Body of pancreas (tissue), 4 donors: ENCODE measurements at regions not wholly inside any gene's neighbourhood (a gene's known extent, or its start where the extent isn't known, plus 50 kb on each side); places are given as distances from the start of the nearest gene placed in this dataset.

Source experiments
- ATAC-seq: fragments of 150-250 bp; one replicate; pipeline ENCODE4 v1.9.1; 2016
- DNase-seq, 4 donors: peaks; one replicate each; pipeline ENCODE4 v3.0.0-alpha.2; 2019
- H3K27ac ChIP-seq, 4 donors: fragments of 200-600 bp; sonication (generic); 1 replicate in 3 of 4; 2 replicates in 1 of 4; pipeline versions ENCODE4 v1.5.1 to v1.6.1; 2016 to 2019; ENCODE audit warnings: mild to moderate bottlenecking in 1 of 4, mixed read lengths in 1 of 4, moderate library complexity in 1 of 4
- H3K27me3 ChIP-seq, 2 donors: fragments of 200-600 bp; sonication (generic); one replicate each; pipeline ENCODE4 v1.6.0; 2016; ENCODE audit warnings: mild to moderate bottlenecking in 1 of 2
- H3K36me3 ChIP-seq, 2 donors: fragments of 200-600 bp; sonication (generic); replicated peaks in 1 of 2; 2 replicates each; pipeline ENCODE4 v1.5.1; 2016; ENCODE audit warnings: low read depth in 2 of 2; ENCODE audit not compliant: insufficient read depth in 1 of 2
- H3K4me1 ChIP-seq: fragments of 200-600 bp; sonication (generic); one replicate; pipeline ENCODE4 v1.6.0; 2016
- H3K4me3 ChIP-seq, 2 donors: fragments of 200-600 bp; sonication (generic); 1 replicate in 1 of 2; 2 replicates in 1 of 2; pipeline ENCODE4 v1.5.1; 2016 to 2019
- H3K9me3 ChIP-seq, 3 donors: fragments of 200-600 bp; sonication (generic); 1 replicate in 2 of 3; 2 replicates in 1 of 3; pipeline ENCODE4 v1.5.1; 2016
- POLR2A ChIP-seq, 3 donors: fragments of 450-650 bp; IDR thresholded peaks; one replicate each; pipeline ENCODE4 v1.6.1; 2016; ENCODE audit warnings: antibody characterized with exemption in 3 of 3, mild to moderate bottlenecking in 2 of 3
- WGBS, 2 donors: methylation state at CpG; one replicate each; pipeline ENCODE4 v1.1.5; 2017; 5-methylcytosine and 5-hydroxymethylcytosine counted together
- intact Hi-C: fragments of 100-400 bp; cut with DNase I; formaldehyde crosslinking; loops from one replicate; pipeline ENCODE4 v1.15.1; 2023
- TF ChIP-seq, protein P1 (sequence below), 7 experiments: fragments of 450-650 bp in 4 of 7; fragments of 200-600 bp in 3 of 7; sonication (generic) in 3 of 7; IDR thresholded peaks; one replicate each; pipeline ENCODE4 v1.5.1; 2016 to 2019; ENCODE audit warnings: antibody characterized with exemption in 7 of 7

DNA sequence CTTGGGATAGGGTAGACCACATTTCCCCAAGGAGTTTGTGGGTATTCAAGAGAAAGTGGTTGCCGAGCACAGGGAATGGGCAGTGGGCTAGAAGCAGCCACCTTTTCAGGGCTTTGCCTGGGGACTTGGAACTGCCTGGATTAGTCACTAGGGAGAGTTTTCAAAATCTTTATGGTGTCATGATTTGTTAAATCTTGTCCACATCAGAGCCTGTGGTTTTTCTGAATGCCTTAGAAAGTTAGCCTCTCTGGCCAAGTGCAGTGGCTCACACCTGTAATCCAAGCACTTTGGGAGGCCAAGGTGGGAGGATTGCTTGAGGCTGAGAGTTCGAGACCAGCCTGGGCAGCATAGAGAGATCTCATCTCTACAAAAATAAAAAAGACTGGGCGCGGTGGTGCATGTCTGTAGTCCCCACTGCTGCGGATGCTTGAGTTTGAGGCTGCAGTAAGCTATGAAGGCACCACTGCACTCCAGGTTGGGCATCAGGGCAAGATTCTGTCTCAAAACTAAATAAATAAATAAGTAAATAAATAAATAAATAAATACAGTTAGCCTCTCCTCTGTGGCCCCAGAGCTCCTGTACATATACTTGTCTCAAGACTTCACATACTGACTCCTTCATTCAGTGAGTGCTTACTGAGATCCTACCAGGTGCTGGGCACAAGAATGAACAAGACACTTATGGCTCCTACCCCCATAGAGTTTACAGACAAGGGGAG lies 76.3 kb upstream of the HNF1B start:
- H3K9me3 ChIP-seq: no peaks in the 10 kb centered on the region
- intact Hi-C loops: no loop called here
- no peaks in the 10 kb centered on the region for H3K4me1 ChIP-seq
- H3K27me3 ChIP-seq: no peaks in the 10 kb centered on the region
- H3K36me3 ChIP-seq: no peaks in the 10 kb centered on the region
- H3K27ac ChIP-seq: no peak overlapping the region
- no peak overlapping the region for H3K4me3 ChIP-seq
- 93 to 96% methylated on average over 4 to 5 of the region's 5 CpGs for WGBS, 2 donors
- DNase-seq: no peak
- TF ChIP-seq, protein P1, sequence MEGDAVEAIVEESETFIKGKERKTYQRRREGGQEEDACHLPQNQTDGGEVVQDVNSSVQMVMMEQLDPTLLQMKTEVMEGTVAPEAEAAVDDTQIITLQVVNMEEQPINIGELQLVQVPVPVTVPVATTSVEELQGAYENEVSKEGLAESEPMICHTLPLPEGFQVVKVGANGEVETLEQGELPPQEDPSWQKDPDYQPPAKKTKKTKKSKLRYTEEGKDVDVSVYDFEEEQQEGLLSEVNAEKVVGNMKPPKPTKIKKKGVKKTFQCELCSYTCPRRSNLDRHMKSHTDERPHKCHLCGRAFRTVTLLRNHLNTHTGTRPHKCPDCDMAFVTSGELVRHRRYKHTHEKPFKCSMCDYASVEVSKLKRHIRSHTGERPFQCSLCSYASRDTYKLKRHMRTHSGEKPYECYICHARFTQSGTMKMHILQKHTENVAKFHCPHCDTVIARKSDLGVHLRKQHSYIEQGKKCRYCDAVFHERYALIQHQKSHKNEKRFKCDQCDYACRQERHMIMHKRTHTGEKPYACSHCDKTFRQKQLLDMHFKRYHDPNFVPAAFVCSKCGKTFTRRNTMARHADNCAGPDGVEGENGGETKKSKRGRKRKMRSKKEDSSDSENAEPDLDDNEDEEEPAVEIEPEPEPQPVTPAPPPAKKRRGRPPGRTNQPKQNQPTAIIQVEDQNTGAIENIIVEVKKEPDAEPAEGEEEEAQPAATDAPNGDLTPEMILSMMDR (IDR thresholded peaks at IDR 0.05): no peak
- no peak for TF ChIP-seq POLR2A (IDR thresholded peaks at IDR 0.05)
- ATAC-seq: no peak

DNA sequence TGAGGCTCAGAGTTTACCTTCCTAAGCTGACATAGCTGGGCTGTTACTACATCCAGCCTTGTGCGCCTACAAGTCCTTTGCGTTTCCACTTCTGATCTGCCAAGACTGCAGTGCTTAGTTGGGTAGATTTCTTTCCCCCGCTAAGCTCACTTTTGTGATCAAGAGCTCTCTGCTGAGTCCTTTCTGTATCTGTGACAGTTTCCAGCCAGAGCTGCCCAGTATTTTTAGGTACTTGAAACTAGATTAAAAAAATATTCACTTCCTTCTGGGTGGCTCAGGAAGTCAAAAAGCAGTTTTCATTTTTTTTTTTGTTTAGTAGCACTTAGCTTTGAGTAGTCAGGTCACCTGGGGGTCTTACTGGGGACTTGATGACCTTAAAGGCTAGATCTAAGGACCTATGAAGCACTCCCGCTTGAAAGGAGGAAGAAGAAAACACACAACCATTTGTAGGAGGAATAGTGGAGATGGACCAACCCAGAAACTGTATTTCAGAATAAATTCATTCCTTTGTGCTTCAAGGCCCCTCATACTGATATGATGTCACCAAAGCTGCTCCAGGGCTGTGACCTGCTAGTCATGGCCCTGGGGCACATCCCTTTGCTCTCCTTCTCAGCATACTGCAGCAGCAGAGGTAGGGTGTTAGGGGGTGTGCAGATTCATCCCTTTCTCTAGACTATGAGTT lies 75.6 kb upstream of the HNF1B start:
- ATAC-seq: no peak
- no peaks in the 10 kb centered on the region for H3K27me3 ChIP-seq
- no peaks in the 10 kb centered on the region for H3K36me3 ChIP-seq
- DNase-seq: no peak
- H3K27ac ChIP-seq: no peak overlapping the region
- H3K4me1 ChIP-seq: no peaks in the 10 kb centered on the region
- H3K4me3 ChIP-seq: no peak overlapping the region
- no peaks in the 10 kb centered on the region for H3K9me3 ChIP-seq
- 52 to 72% methylated on average over 4 of the region's 4 CpGs for WGBS, 2 donors
- TF ChIP-seq, protein P1 (IDR thresholded peaks at IDR 0.05): no peak
- no peak for TF ChIP-seq POLR2A (IDR thresholded peaks at IDR 0.05)
- intact Hi-C loops: no loop called here

GRCh38 chr17:37818689-37819088 lies 73.8 kb upstream of the HNF1B start:
- ATAC-seq (peak; percentile 80), DNase-seq (peak; percentile 65 to 82 (median 76))
- H3K9me3 ChIP-seq: no peaks in the 10 kb centered on the region
- no peaks in the 10 kb centered on the region for H3K36me3 ChIP-seq
- no peak for TF ChIP-seq POLR2A (IDR thresholded peaks at IDR 0.05)
- TF ChIP-seq, protein P1 (IDR thresholded peaks at IDR 0.05): no peak
- WGBS, 2 donors: 11 to 30% methylated on average over 1 to 3 of the region's 3 CpGs
- H3K27me3 ChIP-seq: no peaks in the 10 kb centered on the region
- intact Hi-C loops: no loop called here
- H3K27ac ChIP-seq: no peak overlapping the region
- no peaks in the 10 kb centered on the region for H3K4me1 ChIP-seq
- H3K4me3 ChIP-seq: no peak overlapping the region

DNA sequence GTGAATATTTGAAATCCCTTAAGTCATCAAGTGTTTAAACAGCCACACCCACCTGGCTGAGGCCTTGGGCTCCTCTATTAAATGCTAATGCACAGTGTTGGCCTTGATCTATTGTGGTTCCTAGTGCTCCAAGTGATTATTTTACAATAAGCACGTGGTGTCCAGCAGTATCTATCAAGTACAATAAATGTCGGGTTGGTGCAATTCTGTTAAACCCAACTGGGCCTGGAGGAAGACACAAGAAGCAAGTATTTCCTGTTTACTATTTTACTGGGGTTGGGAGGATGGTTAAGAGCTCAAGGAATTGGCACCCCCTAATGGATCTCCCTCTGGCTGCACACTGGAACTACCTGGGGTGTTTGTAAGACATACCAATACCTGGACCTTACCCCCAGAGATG lies 72.1 kb upstream of the HNF1B start:
- intact Hi-C loops: no loop called here
- Histone ChIP-seq H3K9me3 (no peaks in the 10 kb centered on the region), H3K27ac (no peak overlapping the region), H3K4me3 (no peak overlapping the region), H3K4me1 (no peaks in the 10 kb centered on the region), H3K27me3 (no peaks in the 10 kb centered on the region), H3K36me3 (no peaks in the 10 kb centered on the region)
- no peak for TF ChIP-seq POLR2A (IDR thresholded peaks at IDR 0.05)
- TF ChIP-seq, protein P1 (IDR thresholded peaks at IDR 0.05): no peak
- WGBS, 2 donors: 7 to 10% methylated on average over 2 of the region's 2 CpGs
- ATAC-seq (no peak), DNase-seq (no peak)
